GM21515 (cell line): ENCODE measurements at regions not wholly inside any gene's neighbourhood (a gene's known extent, or its start where the extent isn't known, plus 50 kb on each side); places are given as distances from the start of the nearest gene placed in this dataset.

Experiments
- ATAC-seq: cut with Tn5 transposase; IDR thresholded peaks from one replicate; pipeline ENCODE4 v1.9.1; 2021; ENCODE audit not compliant: unreplicated experiment

GRCh38 chr1:5393146-5393545 is 599.1 kb downstream of the NPHP4 start:
- ATAC-seq = no peak

- no peak for ATAC-seq
Observed at GRCh38 chr1:5391725-5392124, 600.5 kb downstream of the NPHP4 start.

- no peak for ATAC-seq
Observed at GRCh38 chr1:5390504-5390903, 601.7 kb downstream of the NPHP4 start.

- no peak for ATAC-seq
Observed at GRCh38 chr1:5389101-5389885, 602.9 kb downstream of the NPHP4 start.

GRCh38 chr1:5388622-5389021 is 603.6 kb downstream of the NPHP4 start:
- no peak for ATAC-seq

GRCh38 chr1:5386371-5386770 is 605.9 kb downstream of the NPHP4 start:
- ATAC-seq = no peak

- ATAC-seq = no peak
Observed at GRCh38 chr1:5385956-5386355, 606.3 kb downstream of the NPHP4 start.

GRCh38 chr1:5385096-5385799 is 607.0 kb downstream of the NPHP4 start:
- no peak for ATAC-seq

GRCh38 chr1:5381491-5381890 is 610.7 kb downstream of the NPHP4 start:
- ATAC-seq = no peak

GRCh38 chr1:5379176-5379759 is 613.0 kb downstream of the NPHP4 start:
- ATAC-seq = no peak

GRCh38 chr1:5376538-5377247 is 615.5 kb downstream of the NPHP4 start:
- no peak for ATAC-seq

- ATAC-seq = no peak
Observed at GRCh38 chr1:5375481-5375880, 616.7 kb downstream of the NPHP4 start.

- no peak for ATAC-seq
Observed at GRCh38 chr1:5374192-5374591, 618.0 kb downstream of the NPHP4 start.

- ATAC-seq = no peak
Observed at GRCh38 chr1:5373281-5373680, 618.9 kb downstream of the NPHP4 start.

GRCh38 chr1:5371270-5371669 is 621.0 kb downstream of the NPHP4 start:
- ATAC-seq = no peak

GRCh38 chr1:5370311-5370710 is 621.9 kb downstream of the NPHP4 start:
- ATAC-seq = no peak

GRCh38 chr1:5369223-5369622 is 623.0 kb downstream of the NPHP4 start:
- no peak for ATAC-seq

- ATAC-seq = no peak
Observed at GRCh38 chr1:5368201-5368600, 624.0 kb downstream of the NPHP4 start.

GRCh38 chr1:5367306-5367705 is 624.9 kb downstream of the NPHP4 start:
- no peak for ATAC-seq

- ATAC-seq = no peak
Observed at GRCh38 chr1:5365751-5366150, 626.5 kb downstream of the NPHP4 start.

- ATAC-seq = no peak
Observed at GRCh38 chr1:5364591-5364990, 627.6 kb downstream of the NPHP4 start.

GRCh38 chr1:5354681-5355080 is 637.5 kb downstream of the NPHP4 start:
- ATAC-seq = no peak
